DND-41 (cell line): ENCODE measurements at regions not wholly inside any gene's neighbourhood (a gene's known extent, or its start where the extent isn't known, plus 50 kb on each side); places are given as distances from the start of the nearest gene placed in this dataset.

ENCODE experiments used
- ATAC-seq: fragments of 200-7000 bp; cut with Tn5 transposase; 3 replicates; pipeline ENCODE4 v1.9.1; 2021; ENCODE audit warnings: low read depth; ENCODE audit not compliant: insufficient read depth
- DNase-seq: peaks from one replicate; pipeline ENCODE4 v3.0.0-alpha.2; 2020
- H2AFZ ChIP-seq: 2 replicates; pipeline ENCODE4 v1.6.0; 2012; ENCODE audit warnings: low read depth, low read length
- H3K27ac ChIP-seq: 2 replicates; pipeline ENCODE4 v1.5.1; 2012; ENCODE audit warnings: low read length, inconsistent platforms
- H3K27me3 ChIP-seq: fragments of 200-600 bp; sonication (generic); 2 replicates; pipeline ENCODE4 v1.6.0; 2012; ENCODE audit warnings: low read length, mild to moderate bottlenecking, inconsistent platforms; ENCODE audit not compliant: insufficient read depth, poor library complexity
- H3K36me3 ChIP-seq: 2 replicates; pipeline ENCODE4 v1.5.1; 2012; ENCODE audit warnings: low read length, inconsistent platforms; ENCODE audit not compliant: insufficient read depth
- H3K4me1 ChIP-seq: 2 replicates; pipeline ENCODE4 v1.5.1; 2012; ENCODE audit warnings: mild to moderate bottlenecking, low read length; ENCODE audit not compliant: insufficient read depth
- H3K4me2 ChIP-seq: 2 replicates; pipeline ENCODE4 v1.6.0; 2012; ENCODE audit warnings: mild to moderate bottlenecking, moderate library complexity, low read length, inconsistent platforms; ENCODE audit not compliant: insufficient read depth
- H3K4me3 ChIP-seq, 2 experiments: fragments of 200-600 bp in 1 of 2; shearing (Covaris generic) in 1 of 2; 2 replicates each; pipeline ENCODE4 v1.5.1; 2012 to 2016; ENCODE audit warnings: inconsistent platforms in 2 of 2, low read length in 2 of 2, mild to moderate bottlenecking in 2 of 2, low read depth in 1 of 2, moderate library complexity in 1 of 2
- H3K79me2 ChIP-seq: 2 replicates; pipeline ENCODE4 v1.6.0; 2012; ENCODE audit warnings: low read length, inconsistent platforms; ENCODE audit not compliant: insufficient read depth
- H3K9ac ChIP-seq: 2 replicates; pipeline ENCODE4 v1.6.0; 2012; ENCODE audit warnings: low read depth, mild to moderate bottlenecking, inconsistent platforms, low read length, moderate library complexity
- H3K9me3 ChIP-seq: 2 replicates; pipeline ENCODE4 v1.5.1; 2012; ENCODE audit warnings: low read length, moderate library complexity, mild to moderate bottlenecking, inconsistent platforms; ENCODE audit not compliant: insufficient read depth, severe bottlenecking
- H4K20me1 ChIP-seq: 2 replicates; pipeline ENCODE4 v1.6.0; 2012; ENCODE audit warnings: low read length; ENCODE audit not compliant: insufficient read depth
- CTCF ChIP-seq: IDR thresholded peaks from 2 replicates; pipeline ENCODE4 v1.5.1; 2012; ENCODE audit warnings: borderline replicate concordance, low read length, moderate library complexity, mild to moderate bottlenecking; ENCODE audit not compliant: poor library complexity, severe bottlenecking; ENCODE audit errors: extremely low read depth
- EZH2 ChIP-seq: IDR thresholded peaks from 3 replicates; pipeline ENCODE4 v1.6.1; 2012; ENCODE audit warnings: borderline replicate concordance, low read depth, mild to moderate bottlenecking, moderate library complexity, low read length, inconsistent platforms; ENCODE audit not compliant: severe bottlenecking

GRCh38 chr15:77786956-77787355 is 154.2 kb upstream of the LINGO1 start:
- ATAC-seq: no peak
- H3K9me3 ChIP-seq: no peaks in the 10 kb centered on the region

GRCh38 chr15:77786181-77786890 is 153.6 kb upstream of the LINGO1 start:
- no peak for TF ChIP-seq EZH2
- TF ChIP-seq CTCF: no peak
- peaks cover 3% of the 10 kb centered on the region; the same call in 1 of the 2 replicates for H4K20me1 ChIP-seq
- H3K36me3 ChIP-seq: no peaks in the 10 kb centered on the region
- H3K4me2 ChIP-seq: no peak overlapping the region
- H3K4me1 ChIP-seq: no peaks in the 10 kb centered on the region
- no peak overlapping the region for H3K9ac ChIP-seq
- H3K9me3 ChIP-seq: no peaks in the 10 kb centered on the region
- ATAC-seq (no peak), DNase-seq (no peak)
- no peak overlapping the region for H3K4me3 ChIP-seq
- no peaks in the 10 kb centered on the region for H3K79me2 ChIP-seq
- H2AFZ ChIP-seq: no peak overlapping the region
- no peak overlapping the region for H3K27ac ChIP-seq
- H3K27me3 ChIP-seq: no peaks in the 10 kb centered on the region

More at GRCh38 chr15:77786956-77787355, 154.2 kb upstream of the LINGO1 start:
- DNase-seq: no peak
- Histone ChIP-seq H3K4me1 (no peaks in the 10 kb centered on the region), H3K27ac (no peak overlapping the region), H4K20me1 (peaks cover 3% of the 10 kb centered on the region; the same call in 1 of the 2 replicates), H3K4me2 (no peak overlapping the region), H2AFZ (no peak overlapping the region), H3K27me3 (no peaks in the 10 kb centered on the region), H3K36me3 (no peaks in the 10 kb centered on the region), H3K4me3 (no peak overlapping the region), H3K9ac (no peak overlapping the region), H3K79me2 (no peaks in the 10 kb centered on the region)
- no peak for TF ChIP-seq EZH2

- peaks cover 3% of the 10 kb centered on the region; the same call in 1 of the 2 replicates for H4K20me1 ChIP-seq
- DNase-seq (no peak), ATAC-seq (no peak)
- H2AFZ ChIP-seq: no peak overlapping the region
- H3K9ac ChIP-seq: no peak overlapping the region
- TF ChIP-seq CTCF (peak; percentile 40), EZH2 (no peak)
- no peaks in the 10 kb centered on the region for H3K79me2 ChIP-seq
- H3K9me3 ChIP-seq: no peaks in the 10 kb centered on the region
- H3K4me2 ChIP-seq: no peak overlapping the region
- no peaks in the 10 kb centered on the region for H3K4me1 ChIP-seq
- no peak overlapping the region for H3K27ac ChIP-seq
- no peaks in the 10 kb centered on the region for H3K36me3 ChIP-seq
- H3K27me3 ChIP-seq: no peaks in the 10 kb centered on the region
- no peak overlapping the region for H3K4me3 ChIP-seq
Observed at GRCh38 chr15:77784361-77785292, 151.9 kb upstream of the LINGO1 start.

- TF ChIP-seq EZH2 (no peak), CTCF (no peak)
- no peaks in the 10 kb centered on the region for H3K36me3 ChIP-seq
- peaks cover 3% of the 10 kb centered on the region; the same call in 1 of the 2 replicates for H4K20me1 ChIP-seq
- H3K9me3 ChIP-seq: no peaks in the 10 kb centered on the region
- H3K27me3 ChIP-seq: no peaks in the 10 kb centered on the region
- no peak overlapping the region for H3K4me2 ChIP-seq
- no peaks in the 10 kb centered on the region for H3K79me2 ChIP-seq
- H3K4me1 ChIP-seq: no peaks in the 10 kb centered on the region
- H3K27ac ChIP-seq: no peak overlapping the region
- H2AFZ ChIP-seq: no peak overlapping the region
- H3K9ac ChIP-seq: no peak overlapping the region
- no peak for DNase-seq
- H3K4me3 ChIP-seq: no peak overlapping the region
- no peak for ATAC-seq
Observed at GRCh38 chr15:77783636-77784035, 150.9 kb upstream of the LINGO1 start.
